ENCODE measurements at regions not wholly inside any gene's neighbourhood (a gene's known extent, or its start where the extent isn't known, plus 50 kb on each side); places are given as distances from the start of the nearest gene placed in this dataset.

DNA sequence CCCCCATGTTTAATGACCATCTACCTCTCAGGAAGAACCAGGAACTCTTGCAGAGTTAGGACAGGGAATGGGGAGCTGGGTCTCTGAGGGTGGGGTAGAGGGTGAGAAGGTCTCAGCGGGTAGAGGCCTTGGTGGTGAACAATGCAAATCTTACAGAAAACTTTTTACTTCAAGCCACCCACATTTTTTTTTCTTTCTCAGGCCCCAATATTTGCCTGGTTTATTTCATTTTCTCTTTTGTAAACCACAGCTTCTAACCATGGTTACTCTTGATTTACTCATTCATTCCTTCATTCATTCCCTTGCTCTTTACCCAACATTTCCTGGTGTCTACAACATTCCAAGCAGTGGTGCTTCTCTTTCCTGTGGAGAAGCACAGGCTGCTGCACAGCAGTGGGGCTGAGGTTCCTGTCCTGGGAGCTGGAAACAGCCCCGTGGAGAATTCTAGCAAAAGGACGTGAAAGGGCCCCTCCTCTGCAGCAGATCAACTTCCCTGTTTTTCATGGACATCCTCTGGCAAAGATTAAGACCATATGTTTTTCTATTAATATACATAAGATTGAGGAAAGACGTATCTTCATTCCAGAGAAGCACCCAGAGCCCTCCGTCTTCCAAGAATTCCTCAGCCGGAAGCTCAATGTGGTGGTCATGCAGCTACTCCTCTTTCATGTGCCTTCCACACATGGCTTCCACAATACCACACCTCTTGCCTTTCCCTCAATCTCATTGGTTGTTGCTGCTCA lies 224.4 kb upstream of the SESN3 start:
- H3K36me3 ChIP-seq (ENCODE audit: control insufficient read depth in 2 of 3, insufficient read depth in 3 of 3, low read length in 3 of 3): no peaks in the 10 kb centered on the region
- peaks cover 0 to 5% (median 2%) of the 10 kb centered on the region in 3 donors for H3K4me1 ChIP-seq (ENCODE audit: control insufficient read depth in 2 of 3, insufficient read depth in 2 of 3, low read depth in 1 of 3, low read length in 3 of 3)
- H3K9me3 ChIP-seq (ENCODE audit: control insufficient read depth in 2 of 3, insufficient read depth in 1 of 3, low read length in 3 of 3): no peaks in the 10 kb centered on the region
- DNase-seq (no peak), FAIRE-seq (no peak)
- no peak overlapping the region for H3K27ac ChIP-seq (ENCODE audit: low read depth in 2 of 2, low read length in 2 of 2)
- no peaks in the 10 kb centered on the region for H3K27me3 ChIP-seq (ENCODE audit: control insufficient read depth, insufficient read depth, low read length)
- TF ChIP-seq, protein P1, sequence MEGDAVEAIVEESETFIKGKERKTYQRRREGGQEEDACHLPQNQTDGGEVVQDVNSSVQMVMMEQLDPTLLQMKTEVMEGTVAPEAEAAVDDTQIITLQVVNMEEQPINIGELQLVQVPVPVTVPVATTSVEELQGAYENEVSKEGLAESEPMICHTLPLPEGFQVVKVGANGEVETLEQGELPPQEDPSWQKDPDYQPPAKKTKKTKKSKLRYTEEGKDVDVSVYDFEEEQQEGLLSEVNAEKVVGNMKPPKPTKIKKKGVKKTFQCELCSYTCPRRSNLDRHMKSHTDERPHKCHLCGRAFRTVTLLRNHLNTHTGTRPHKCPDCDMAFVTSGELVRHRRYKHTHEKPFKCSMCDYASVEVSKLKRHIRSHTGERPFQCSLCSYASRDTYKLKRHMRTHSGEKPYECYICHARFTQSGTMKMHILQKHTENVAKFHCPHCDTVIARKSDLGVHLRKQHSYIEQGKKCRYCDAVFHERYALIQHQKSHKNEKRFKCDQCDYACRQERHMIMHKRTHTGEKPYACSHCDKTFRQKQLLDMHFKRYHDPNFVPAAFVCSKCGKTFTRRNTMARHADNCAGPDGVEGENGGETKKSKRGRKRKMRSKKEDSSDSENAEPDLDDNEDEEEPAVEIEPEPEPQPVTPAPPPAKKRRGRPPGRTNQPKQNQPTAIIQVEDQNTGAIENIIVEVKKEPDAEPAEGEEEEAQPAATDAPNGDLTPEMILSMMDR (IDR thresholded peaks at IDR 0.05; ENCODE audit: borderline replicate concordance, extremely low read depth, insufficient read depth): no peak
- no peak overlapping the region for H3K4me3 ChIP-seq (ENCODE audit: low read length in 3 of 3)
- intact Hi-C loops (cut with DNase I): no loop called here
- no peak overlapping the region for H3K9ac ChIP-seq (ENCODE audit: low read length in 3 of 3)

DNA sequence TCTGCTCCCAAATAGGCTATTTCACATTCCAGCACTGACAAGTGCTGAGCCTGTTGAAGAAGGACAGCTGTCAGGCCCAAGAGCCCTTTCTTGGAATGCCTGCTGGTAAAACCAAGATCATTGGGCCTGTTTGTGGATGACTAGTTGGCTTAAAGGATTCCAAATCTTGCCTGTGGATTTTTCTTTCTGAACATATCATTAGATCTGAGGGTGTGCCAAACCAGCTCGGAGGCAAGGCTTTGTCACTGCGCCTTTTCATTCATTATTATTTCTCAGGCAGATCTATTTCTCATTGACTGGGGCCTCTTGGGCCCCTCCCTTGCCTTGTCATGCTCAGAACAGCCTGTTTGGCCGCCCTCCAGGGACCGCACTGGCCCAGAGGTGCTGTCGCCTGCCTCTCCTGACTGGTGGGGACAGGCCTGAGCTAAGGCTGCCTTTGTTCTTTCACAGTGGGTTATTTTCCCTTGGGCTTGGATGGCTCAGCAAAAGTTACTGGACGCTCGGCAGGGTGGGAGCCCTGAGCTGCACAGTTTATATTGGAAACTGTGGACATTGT lies 222.7 kb upstream of the SESN3 start:
- H3K27ac ChIP-seq (ENCODE audit: low read depth in 2 of 2, low read length in 2 of 2): no peak overlapping the region
- TF ChIP-seq, protein P1 (IDR thresholded peaks at IDR 0.05; ENCODE audit: borderline replicate concordance, extremely low read depth, insufficient read depth): no peak
- FAIRE-seq: no peak
- H3K4me3 ChIP-seq (ENCODE audit: low read length in 3 of 3): no peak overlapping the region
- H3K9me3 ChIP-seq (ENCODE audit: control insufficient read depth in 2 of 3, insufficient read depth in 1 of 3, low read length in 3 of 3): no peaks in the 10 kb centered on the region
- no peak overlapping the region for H3K9ac ChIP-seq (ENCODE audit: low read length in 3 of 3)
- peak in 2 of 5 donors; percentile 41 to 85 for DNase-seq
- no peaks in the 10 kb centered on the region for H3K4me1 ChIP-seq (ENCODE audit: control insufficient read depth in 2 of 3, insufficient read depth in 2 of 3, low read depth in 1 of 3, low read length in 3 of 3)
- intact Hi-C loops (cut with DNase I): no loop called here
- H3K27me3 ChIP-seq (ENCODE audit: control insufficient read depth, insufficient read depth, low read length): no peaks in the 10 kb centered on the region
- H3K36me3 ChIP-seq (ENCODE audit: control insufficient read depth in 2 of 3, insufficient read depth in 3 of 3, low read length in 3 of 3): no peaks in the 10 kb centered on the region

DNA sequence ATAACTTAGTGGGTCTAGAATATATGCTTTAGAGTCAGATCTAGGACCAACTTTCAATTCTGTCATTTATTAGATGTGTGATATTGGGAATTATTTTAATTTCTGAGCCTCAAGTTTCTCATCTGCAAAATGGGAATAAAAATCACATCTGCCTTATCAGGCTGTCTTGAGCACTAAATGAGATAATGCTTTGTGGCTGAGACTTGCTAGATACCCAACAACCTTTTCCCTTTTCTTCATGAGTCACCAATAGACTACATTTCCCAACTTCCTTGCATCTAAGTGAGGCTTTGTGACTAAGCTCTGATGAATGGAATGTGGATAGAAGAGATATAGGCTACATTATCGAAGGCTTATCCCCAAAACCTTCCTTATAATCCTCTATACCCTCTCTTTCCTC lies 220.7 kb upstream of the SESN3 start:
- DNase-seq: no peak
- H3K36me3 ChIP-seq (ENCODE audit: control insufficient read depth in 2 of 3, insufficient read depth in 3 of 3, low read length in 3 of 3): no peaks in the 10 kb centered on the region
- TF ChIP-seq, protein P1 (IDR thresholded peaks at IDR 0.05; ENCODE audit: borderline replicate concordance, extremely low read depth, insufficient read depth): no peak
- no peaks in the 10 kb centered on the region for H3K27me3 ChIP-seq (ENCODE audit: control insufficient read depth, insufficient read depth, low read length)
- intact Hi-C loops (cut with DNase I): no loop called here
- H3K4me1 ChIP-seq (ENCODE audit: control insufficient read depth in 2 of 3, insufficient read depth in 2 of 3, low read depth in 1 of 3, low read length in 3 of 3): no peaks in the 10 kb centered on the region
- no peak overlapping the region for H3K4me3 ChIP-seq (ENCODE audit: low read length in 3 of 3)
- no peak overlapping the region for H3K9ac ChIP-seq (ENCODE audit: low read length in 3 of 3)
- H3K27ac ChIP-seq (ENCODE audit: low read depth in 2 of 2, low read length in 2 of 2): no peak overlapping the region
- H3K9me3 ChIP-seq (ENCODE audit: control insufficient read depth in 2 of 3, insufficient read depth in 1 of 3, low read length in 3 of 3): no peaks in the 10 kb centered on the region
- no peak for FAIRE-seq
